Chondrocyte (in vitro differentiated cells): ENCODE measurements at regions not wholly inside any gene's neighbourhood (a gene's known extent, or its start where the extent isn't known, plus 50 kb on each side); places are given as distances from the start of the nearest gene placed in this dataset.

Experiments
- DNase-seq: peaks from one replicate; pipeline ENCODE4 v3.0.0; 2021; ENCODE audit warnings: mixed read lengths, low spot score
- H3K27ac Mint-ChIP-seq: one replicate; pipeline ENCODE4 v1.8.0; 2021; ENCODE audit warnings: mild to moderate bottlenecking, moderate library complexity, mixed read lengths; ENCODE audit not compliant: unreplicated experiment
- H3K27me3 Mint-ChIP-seq: 2 replicates; pipeline ENCODE4 v1.8.0; 2021; ENCODE audit warnings: low read depth, mixed read lengths
- H3K36me3 Mint-ChIP-seq: 2 replicates; pipeline ENCODE4 v1.8.0; 2021; ENCODE audit warnings: low read depth, mixed read lengths
- H3K4me1 Mint-ChIP-seq: 2 replicates; pipeline ENCODE4 v1.8.0; 2021; ENCODE audit warnings: low read depth, mild to moderate bottlenecking, mixed read lengths
- H3K4me3 Mint-ChIP-seq: one replicate; pipeline ENCODE4 v1.8.0; 2021; ENCODE audit warnings: mild to moderate bottlenecking, moderate library complexity, mixed read lengths; ENCODE audit not compliant: unreplicated experiment
- H3K9me3 Mint-ChIP-seq: 2 replicates; pipeline ENCODE4 v1.8.0; 2021; ENCODE audit warnings: low read depth, mixed read lengths
- TF ChIP-seq, protein P1 (sequence below): fragments of 200-600 bp; sonication (generic); IDR thresholded peaks from 2 replicates; pipeline ENCODE4 v1.5.0; 2021; ENCODE audit warnings: antibody characterized with exemption, mild to moderate bottlenecking, moderate library complexity

DNA sequence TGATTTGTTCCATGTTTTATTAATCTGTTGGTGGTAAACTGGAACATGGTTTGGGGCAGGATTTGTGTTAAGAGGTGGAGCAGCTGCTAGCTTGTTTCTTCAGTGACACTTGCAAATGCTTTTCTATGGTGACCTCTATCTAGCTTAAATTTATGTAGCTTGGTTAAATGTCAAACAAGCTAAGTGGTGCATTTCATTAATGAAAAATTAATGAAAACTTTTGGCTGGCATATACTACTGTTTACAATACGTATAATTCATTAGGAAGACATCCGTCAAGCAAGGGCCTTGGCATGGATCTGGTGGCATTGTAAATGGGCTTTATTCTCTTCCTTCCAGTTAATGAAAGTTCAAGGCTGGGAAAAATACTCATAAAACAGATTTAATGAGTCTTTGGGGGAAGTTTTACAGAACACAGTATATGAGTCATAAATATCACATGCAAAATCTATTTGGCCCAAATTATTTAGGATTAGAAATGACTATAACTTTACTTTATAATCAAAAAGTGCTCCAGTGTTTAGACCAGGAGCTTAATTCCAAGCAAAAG lies 807.7 kb upstream of the SEL1L start:
- DNase-seq: no peak
- TF ChIP-seq, protein P1, sequence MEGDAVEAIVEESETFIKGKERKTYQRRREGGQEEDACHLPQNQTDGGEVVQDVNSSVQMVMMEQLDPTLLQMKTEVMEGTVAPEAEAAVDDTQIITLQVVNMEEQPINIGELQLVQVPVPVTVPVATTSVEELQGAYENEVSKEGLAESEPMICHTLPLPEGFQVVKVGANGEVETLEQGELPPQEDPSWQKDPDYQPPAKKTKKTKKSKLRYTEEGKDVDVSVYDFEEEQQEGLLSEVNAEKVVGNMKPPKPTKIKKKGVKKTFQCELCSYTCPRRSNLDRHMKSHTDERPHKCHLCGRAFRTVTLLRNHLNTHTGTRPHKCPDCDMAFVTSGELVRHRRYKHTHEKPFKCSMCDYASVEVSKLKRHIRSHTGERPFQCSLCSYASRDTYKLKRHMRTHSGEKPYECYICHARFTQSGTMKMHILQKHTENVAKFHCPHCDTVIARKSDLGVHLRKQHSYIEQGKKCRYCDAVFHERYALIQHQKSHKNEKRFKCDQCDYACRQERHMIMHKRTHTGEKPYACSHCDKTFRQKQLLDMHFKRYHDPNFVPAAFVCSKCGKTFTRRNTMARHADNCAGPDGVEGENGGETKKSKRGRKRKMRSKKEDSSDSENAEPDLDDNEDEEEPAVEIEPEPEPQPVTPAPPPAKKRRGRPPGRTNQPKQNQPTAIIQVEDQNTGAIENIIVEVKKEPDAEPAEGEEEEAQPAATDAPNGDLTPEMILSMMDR: no peak
- Mint-ChIP-seq H3K27me3 (no peaks in the 10 kb centered on the region), H3K9me3 (peaks cover 20% of the 10 kb centered on the region), H3K36me3 (no peaks in the 10 kb centered on the region), H3K4me3 (no peak overlapping the region), H3K27ac (no peak overlapping the region), H3K4me1 (no peaks in the 10 kb centered on the region)

DNA sequence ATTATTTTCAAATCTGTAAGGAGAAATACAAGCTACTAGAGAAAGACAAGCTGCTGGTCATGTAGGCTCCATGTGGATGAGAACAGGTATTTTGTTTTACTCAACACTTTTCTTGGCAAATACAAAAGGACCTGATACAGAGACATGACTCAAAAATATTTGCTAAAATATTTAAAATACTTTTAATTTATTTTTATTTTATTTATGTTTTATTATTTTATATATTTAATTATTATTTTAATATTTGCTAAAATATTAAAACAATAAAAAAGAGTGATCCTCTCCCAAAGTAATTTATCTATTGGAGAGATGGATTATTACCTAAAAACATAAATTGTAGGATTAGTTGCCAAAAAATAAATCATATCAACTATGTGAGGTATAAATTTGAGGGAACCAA lies 808.9 kb upstream of the SEL1L start:
- no peaks in the 10 kb centered on the region for H3K4me1 Mint-ChIP-seq
- no peaks in the 10 kb centered on the region for H3K27me3 Mint-ChIP-seq
- H3K9me3 Mint-ChIP-seq: peaks cover 14% of the 10 kb centered on the region
- no peak overlapping the region for H3K27ac Mint-ChIP-seq
- no peaks in the 10 kb centered on the region for H3K36me3 Mint-ChIP-seq
- DNase-seq: no peak
- H3K4me3 Mint-ChIP-seq: no peak overlapping the region
- TF ChIP-seq, protein P1: no peak

DNA sequence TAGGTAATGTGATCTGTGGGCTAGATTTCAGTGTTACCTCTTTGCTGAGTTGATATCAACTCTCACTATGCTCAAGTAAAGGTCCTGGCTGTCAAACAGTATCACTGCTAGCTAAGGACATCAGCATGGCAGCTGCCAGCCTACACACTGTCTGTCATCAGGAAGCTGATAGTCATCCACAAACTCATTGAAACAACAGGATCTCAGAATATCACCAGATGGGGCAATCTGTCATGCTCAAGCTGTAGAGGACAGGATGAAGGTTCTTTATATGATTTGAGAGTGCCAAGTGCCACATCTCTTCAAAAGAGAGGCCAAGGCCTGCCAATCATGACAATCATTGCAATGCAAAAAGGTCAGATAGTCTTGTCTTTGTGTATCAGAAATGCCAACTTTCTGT lies 811.5 kb upstream of the SEL1L start:
- DNase-seq: no peak
- Mint-ChIP-seq H3K4me3 (no peak overlapping the region), H3K27ac (no peak overlapping the region), H3K4me1 (no peaks in the 10 kb centered on the region), H3K27me3 (no peaks in the 10 kb centered on the region), H3K9me3 (peaks cover 11% of the 10 kb centered on the region), H3K36me3 (no peaks in the 10 kb centered on the region)
- TF ChIP-seq, protein P1: no peak

DNA sequence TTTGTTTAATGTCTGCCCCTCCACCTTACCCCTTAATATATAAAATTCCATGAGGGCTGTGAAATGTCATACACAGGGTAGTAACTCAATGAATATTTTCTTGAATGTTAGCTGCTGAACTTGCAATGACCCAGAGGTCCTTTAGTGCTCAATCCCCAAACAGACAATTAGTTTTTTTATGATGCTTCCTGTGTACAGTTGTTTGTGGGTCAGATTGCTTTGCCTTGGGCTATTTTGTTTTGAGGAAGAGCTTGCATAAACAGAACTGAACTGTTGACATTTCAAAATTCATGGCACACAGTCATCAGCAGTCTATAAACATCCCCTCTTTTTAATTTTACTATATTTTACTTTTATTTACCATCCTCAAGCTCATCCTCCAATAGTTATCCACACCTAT lies 820.5 kb upstream of the SEL1L start:
- H3K4me1 Mint-ChIP-seq: no peaks in the 10 kb centered on the region
- H3K4me3 Mint-ChIP-seq: no peak overlapping the region

DNA sequence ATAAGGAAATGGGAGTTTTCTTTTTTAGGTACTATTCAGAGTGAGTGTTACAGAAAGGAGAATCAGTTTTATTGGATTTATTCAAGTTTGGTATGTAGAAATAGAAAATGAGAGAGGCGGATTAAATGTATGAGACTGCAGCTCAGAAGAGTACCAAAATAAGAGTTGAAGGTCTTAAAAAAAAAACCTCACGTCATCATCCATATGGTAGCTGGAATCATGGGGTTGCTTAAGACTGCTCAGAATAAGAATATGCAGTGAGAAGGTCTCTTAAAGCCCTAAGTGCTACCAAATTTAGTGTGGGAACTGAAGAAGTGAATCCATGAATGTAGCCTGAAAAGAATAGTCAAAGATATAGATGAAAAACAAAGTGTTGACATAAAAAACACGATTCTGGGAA lies 825.5 kb upstream of the SEL1L start:
- no peaks in the 10 kb centered on the region for H3K36me3 Mint-ChIP-seq
- H3K27me3 Mint-ChIP-seq: no peaks in the 10 kb centered on the region
- no peak overlapping the region for H3K27ac Mint-ChIP-seq
- DNase-seq: no peak
- H3K4me1 Mint-ChIP-seq: no peaks in the 10 kb centered on the region
- TF ChIP-seq, protein P1: no peak
- H3K4me3 Mint-ChIP-seq: no peak overlapping the region
- H3K9me3 Mint-ChIP-seq: peaks cover 18% of the 10 kb centered on the region

More for the DNA sequence above, 820.5 kb upstream of the SEL1L start:
- Mint-ChIP-seq H3K27ac (no peak overlapping the region), H3K9me3 (peaks cover 20% of the 10 kb centered on the region), H3K36me3 (no peaks in the 10 kb centered on the region), H3K27me3 (no peaks in the 10 kb centered on the region)
- no peak for DNase-seq
- TF ChIP-seq, protein P1: no peak
